ENCODE measurements at regions not wholly inside any gene's neighbourhood (a gene's known extent, or its start where the extent isn't known, plus 50 kb on each side); places are given as distances from the start of the nearest gene placed in this dataset.

- TF ChIP-seq POLR2A (IDR thresholded peaks at IDR 0.05; ENCODE audit: low read depth, low read length): no peak
- TF ChIP-seq POLR2AphosphoS5 (IDR thresholded peaks at IDR 0.05; ENCODE audit: low read depth, low read length): no peak
- no peak for TF ChIP-seq TAF1 (IDR thresholded peaks at IDR 0.05; ENCODE audit: borderline replicate concordance, low read depth, low read length)
Measured at GRCh38 chr2:17223211-17223610, 295.0 kb downstream of the RAD51AP2 start.

All from GM12892 (cell line).